ENCODE measurements at regions not wholly inside any gene's neighbourhood (a gene's known extent, or its start where the extent isn't known, plus 50 kb on each side); places are given as distances from the start of the nearest gene placed in this dataset.

DNA sequence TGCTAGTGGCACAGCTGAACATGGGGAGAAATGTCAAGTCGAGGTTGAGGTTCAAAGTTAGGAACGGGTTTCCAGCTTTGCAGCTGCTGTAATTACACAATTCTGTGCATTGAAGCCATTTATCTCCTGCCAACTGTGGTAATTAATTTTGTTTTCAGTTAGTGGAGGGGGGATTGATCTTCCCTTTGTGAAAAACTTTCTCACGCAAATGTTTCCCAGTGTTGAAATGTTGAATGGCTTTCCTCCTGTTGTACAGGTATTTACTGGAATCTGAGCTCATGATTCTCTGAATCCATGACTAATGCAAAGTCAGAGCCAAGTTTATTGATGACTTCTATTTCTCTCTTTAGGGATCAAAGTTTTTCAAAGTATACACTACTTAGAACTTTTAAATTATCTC is 198.4 kb upstream of the SLC35B3 start:
- dilution Hi-C loops (cut with HindIII; ENCODE audit: low sequenced_read_pairs, unreplicated experiment) (no loop called here), intact Hi-C loops (cut with micrococcal nuclease) (no loop called here), in situ Hi-C loops (cut with MboI; ENCODE audit: low sequenced_read_pairs) (no loop called here)
- no peak overlapping the region for H2BK15ac ChIP-seq (ENCODE audit: low read depth, low read length)
- H3K56ac ChIP-seq (ENCODE audit: extremely low read depth, insufficient read depth, low read length): no peak overlapping the region
- ATAC-seq (ENCODE audit: low read depth) (no peak), DNase-seq (no peak)
- POLR2A ChIA-PET (ENCODE audit: unreplicated experiment): no interaction called here
- TF ChIP-seq, protein P1, sequence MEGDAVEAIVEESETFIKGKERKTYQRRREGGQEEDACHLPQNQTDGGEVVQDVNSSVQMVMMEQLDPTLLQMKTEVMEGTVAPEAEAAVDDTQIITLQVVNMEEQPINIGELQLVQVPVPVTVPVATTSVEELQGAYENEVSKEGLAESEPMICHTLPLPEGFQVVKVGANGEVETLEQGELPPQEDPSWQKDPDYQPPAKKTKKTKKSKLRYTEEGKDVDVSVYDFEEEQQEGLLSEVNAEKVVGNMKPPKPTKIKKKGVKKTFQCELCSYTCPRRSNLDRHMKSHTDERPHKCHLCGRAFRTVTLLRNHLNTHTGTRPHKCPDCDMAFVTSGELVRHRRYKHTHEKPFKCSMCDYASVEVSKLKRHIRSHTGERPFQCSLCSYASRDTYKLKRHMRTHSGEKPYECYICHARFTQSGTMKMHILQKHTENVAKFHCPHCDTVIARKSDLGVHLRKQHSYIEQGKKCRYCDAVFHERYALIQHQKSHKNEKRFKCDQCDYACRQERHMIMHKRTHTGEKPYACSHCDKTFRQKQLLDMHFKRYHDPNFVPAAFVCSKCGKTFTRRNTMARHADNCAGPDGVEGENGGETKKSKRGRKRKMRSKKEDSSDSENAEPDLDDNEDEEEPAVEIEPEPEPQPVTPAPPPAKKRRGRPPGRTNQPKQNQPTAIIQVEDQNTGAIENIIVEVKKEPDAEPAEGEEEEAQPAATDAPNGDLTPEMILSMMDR (conservative IDR thresholded peaks at IDR 0.05; ENCODE audit: low read depth, low read length): no peak
- no peak for TF ChIP-seq CHD1 (IDR thresholded peaks at IDR 0.05; ENCODE audit: low read depth, low read length)
- no peak overlapping the region for H2AK9ac ChIP-seq (replicated peaks; ENCODE audit: low read depth, low read length, poor library complexity)
- H3K23ac ChIP-seq (ENCODE audit: low read depth, low read length): no peak overlapping the region
- H3K14ac ChIP-seq (replicated peaks; ENCODE audit: low read depth, low read length): no peak overlapping the region
- H3K27ac ChIP-seq (ENCODE audit: insufficient read depth, low read length): no peak overlapping the region
- no peak overlapping the region for H4K5ac ChIP-seq (ENCODE audit: low read depth, low read length)
- H2BK120ac ChIP-seq (ENCODE audit: low read depth, low read length): no peak overlapping the region
- no peak overlapping the region for H2AK5ac ChIP-seq (ENCODE audit: low read depth, low read length)
- H4K20me1 ChIP-seq (ENCODE audit: insufficient read depth, low read length): no peaks in the 10 kb centered on the region
- no peak overlapping the region for H3K18ac ChIP-seq (ENCODE audit: low read depth, low read length)
- no peaks in the 10 kb centered on the region for H3K79me1 ChIP-seq (ENCODE audit: low read depth in 1 of 2, low read length in 2 of 2)
- no peaks in the 10 kb centered on the region for H3K27me3 ChIP-seq (ENCODE audit: control insufficient read depth, insufficient read depth, low read length)
- H3K4ac ChIP-seq (ENCODE audit: low read depth, low read length): no peak overlapping the region
- peaks cover 14% of the 10 kb centered on the region for H3K9me3 ChIP-seq (ENCODE audit: control insufficient read depth, insufficient read depth, low read length)
- H3K4me1 ChIP-seq (ENCODE audit: control insufficient read depth, insufficient read depth, low read length): no peaks in the 10 kb centered on the region
- H3K36me3 ChIP-seq (ENCODE audit: control insufficient read depth, insufficient read depth, low read length): no peaks in the 10 kb centered on the region
- no peaks in the 10 kb centered on the region for H3K9me1 ChIP-seq (ENCODE audit: insufficient read depth, low read length)
- BruUV-seq (replicated peaks): no TSS peak
- H2AFZ ChIP-seq (replicated peaks; ENCODE audit: low read length, poor library complexity): no peak overlapping the region
- WGBS, 2 experiments (ENCODE audit: extremely low coverage in 2 of 2, insufficient read length in 1 of 2): 30% methylated on average over 3 of the region's 3 CpGs; no CpG with 5 or more reads in 1 of the 2 experiments
- no peak overlapping the region for H2BK20ac ChIP-seq (ENCODE audit: low read depth, low read length)
- H3K4me3 ChIP-seq (ENCODE audit: insufficient read depth, low read depth, low read length): no peak overlapping the region
- no peak overlapping the region for H4K91ac ChIP-seq (ENCODE audit: insufficient read depth, low read depth, low read length)
- no peak overlapping the region for H3K9ac ChIP-seq (ENCODE audit: low read depth, low read length)
- CTCF ChIA-PET: no interaction called here
- H4K8ac ChIP-seq (ENCODE audit: low read depth in 2 of 2, low read length in 2 of 2): no peak overlapping the region
- no peak overlapping the region for H2BK5ac ChIP-seq (ENCODE audit: low read depth, low read length, poor library complexity, severe bottlenecking)
- no peak overlapping the region for H3K4me2 ChIP-seq (ENCODE audit: low read depth, low read length)
